ENCODE measurements at regions not wholly inside any gene's neighbourhood (a gene's known extent, or its start where the extent isn't known, plus 50 kb on each side); places are given as distances from the start of the nearest gene placed in this dataset.
A peak's percentile ranks its signal among the peaks of the same experiment; 100 is the strongest.

DNA sequence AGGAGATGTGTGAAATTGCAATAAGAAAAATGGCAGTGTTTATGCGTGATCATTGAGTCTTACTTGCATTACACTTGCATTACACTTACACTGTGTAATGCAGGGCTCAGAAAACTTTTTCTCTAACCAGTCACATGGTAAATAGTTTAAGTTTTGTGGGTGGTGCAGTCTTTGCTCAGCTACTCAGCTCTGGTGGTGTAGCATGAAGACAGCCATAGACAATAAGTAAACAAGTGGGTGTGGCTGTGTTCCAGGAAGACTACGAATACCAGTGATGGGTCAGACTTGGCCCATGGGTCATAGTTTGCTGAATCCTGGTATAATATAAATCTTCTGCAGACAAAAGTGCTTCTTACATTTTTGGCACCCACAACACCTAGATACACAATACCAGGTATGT lies 115.6 kb upstream of the CYP1B1 start:
- no peak overlapping the region for H2AFZ ChIP-seq (ENCODE audit: low read depth, low read length)
- DNase-seq (ENCODE audit: low read depth): no peak

DNA sequence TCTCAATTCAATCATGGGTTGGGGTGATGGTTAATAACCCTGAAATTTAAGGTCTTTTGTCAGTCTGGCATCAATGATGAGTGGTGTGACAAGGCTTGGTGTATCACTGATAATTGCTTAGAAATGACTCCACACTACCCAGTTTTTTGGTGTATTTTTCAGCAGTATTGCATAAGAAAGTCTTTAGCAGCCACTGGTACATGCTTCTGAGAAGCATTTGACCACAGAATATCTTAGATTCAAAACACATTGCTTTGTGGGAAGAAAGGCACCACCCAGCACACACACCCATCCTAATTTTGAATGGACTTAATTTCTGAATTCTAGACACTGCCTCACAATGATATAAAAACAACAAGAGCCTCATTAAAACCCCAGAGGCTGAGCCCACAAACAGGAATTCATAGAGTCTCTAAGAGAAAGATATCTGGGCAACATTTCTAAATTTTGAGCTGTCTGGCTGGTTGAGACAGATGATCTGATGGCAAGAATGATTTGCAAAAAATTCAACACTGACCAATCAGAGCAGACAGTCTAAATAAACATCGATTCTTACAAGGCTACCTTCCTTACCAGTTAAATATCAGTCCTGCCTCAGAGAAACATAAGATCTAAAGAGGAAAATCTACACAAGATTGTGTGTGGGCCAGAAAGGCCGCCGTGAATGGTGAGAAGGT lies 114.7 kb upstream of the CYP1B1 start:
- peak overlapping the region; percentile 92 for H3K27ac Mint-ChIP-seq (ENCODE audit: unreplicated experiment)
- DNase-seq (ENCODE audit: low read depth) (peak; percentile 98), FAIRE-seq (no peak)
- TF ChIP-seq, protein P1, sequence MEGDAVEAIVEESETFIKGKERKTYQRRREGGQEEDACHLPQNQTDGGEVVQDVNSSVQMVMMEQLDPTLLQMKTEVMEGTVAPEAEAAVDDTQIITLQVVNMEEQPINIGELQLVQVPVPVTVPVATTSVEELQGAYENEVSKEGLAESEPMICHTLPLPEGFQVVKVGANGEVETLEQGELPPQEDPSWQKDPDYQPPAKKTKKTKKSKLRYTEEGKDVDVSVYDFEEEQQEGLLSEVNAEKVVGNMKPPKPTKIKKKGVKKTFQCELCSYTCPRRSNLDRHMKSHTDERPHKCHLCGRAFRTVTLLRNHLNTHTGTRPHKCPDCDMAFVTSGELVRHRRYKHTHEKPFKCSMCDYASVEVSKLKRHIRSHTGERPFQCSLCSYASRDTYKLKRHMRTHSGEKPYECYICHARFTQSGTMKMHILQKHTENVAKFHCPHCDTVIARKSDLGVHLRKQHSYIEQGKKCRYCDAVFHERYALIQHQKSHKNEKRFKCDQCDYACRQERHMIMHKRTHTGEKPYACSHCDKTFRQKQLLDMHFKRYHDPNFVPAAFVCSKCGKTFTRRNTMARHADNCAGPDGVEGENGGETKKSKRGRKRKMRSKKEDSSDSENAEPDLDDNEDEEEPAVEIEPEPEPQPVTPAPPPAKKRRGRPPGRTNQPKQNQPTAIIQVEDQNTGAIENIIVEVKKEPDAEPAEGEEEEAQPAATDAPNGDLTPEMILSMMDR (IDR thresholded peaks at IDR 0.05; ENCODE audit: insufficient read depth, low read depth, low read length): no peak
- TF ChIP-seq EZH2 (IDR thresholded peaks at IDR 0.05; ENCODE audit: insufficient read depth, low read length): no peak
- Histone ChIP-seq H3K9me3 (ENCODE audit: insufficient read depth, low read depth, low read length) (no peaks in the 10 kb centered on the region), H3K79me2 (ENCODE audit: insufficient read depth, low read length) (no peaks in the 10 kb centered on the region), H3K4me3 (ENCODE audit: insufficient read depth, low read depth, low read length) (no peak overlapping the region), H3K9ac (ENCODE audit: low read length) (no peak overlapping the region), H3K36me3 (ENCODE audit: insufficient read depth, low read length) (no peaks in the 10 kb centered on the region), H4K20me1 (ENCODE audit: insufficient read depth, low read length) (no peaks in the 10 kb centered on the region), H2AFZ (ENCODE audit: low read depth, low read length) (no peak overlapping the region), H3K27ac (ENCODE audit: low read depth, low read length) (peak overlapping the region; percentile 37), H3K27me3 (ENCODE audit: insufficient read depth, low read length) (no peaks in the 10 kb centered on the region), H3K4me1 (ENCODE audit: insufficient read depth, low read length) (peaks cover 8% of the 10 kb centered on the region), H3K4me2 (ENCODE audit: low read length) (no peak overlapping the region)
- H3K9me3 Mint-ChIP-seq (ENCODE audit: unreplicated experiment): no peaks in the 10 kb centered on the region
- H3K27me3 Mint-ChIP-seq (ENCODE audit: low read depth, unreplicated experiment): peaks cover 2% of the 10 kb centered on the region
- H3K36me3 Mint-ChIP-seq (ENCODE audit: low read depth, unreplicated experiment): no peaks in the 10 kb centered on the region
- peaks cover 30% of the 10 kb centered on the region for H3K4me1 Mint-ChIP-seq (ENCODE audit: low read depth, unreplicated experiment)
- H3K4me3 Mint-ChIP-seq (ENCODE audit: unreplicated experiment): peak overlapping the region; percentile 10

More for the DNA sequence above, 115.6 kb upstream of the CYP1B1 start:
- no peaks in the 10 kb centered on the region for H4K20me1 ChIP-seq (ENCODE audit: insufficient read depth, low read length)
- no peak overlapping the region for H3K4me3 Mint-ChIP-seq (ENCODE audit: unreplicated experiment)
- no peak overlapping the region for H3K9ac ChIP-seq (ENCODE audit: low read length)
- H3K27ac ChIP-seq (ENCODE audit: low read depth, low read length): no peak overlapping the region
- no peaks in the 10 kb centered on the region for H3K27me3 ChIP-seq (ENCODE audit: insufficient read depth, low read length)
- no peaks in the 10 kb centered on the region for H3K9me3 Mint-ChIP-seq (ENCODE audit: unreplicated experiment)
- no peak overlapping the region for H3K4me2 ChIP-seq (ENCODE audit: low read length)
- H3K36me3 Mint-ChIP-seq (ENCODE audit: low read depth, unreplicated experiment): no peaks in the 10 kb centered on the region
- H3K36me3 ChIP-seq (ENCODE audit: insufficient read depth, low read length): no peaks in the 10 kb centered on the region
- peaks cover 8% of the 10 kb centered on the region for H3K4me1 ChIP-seq (ENCODE audit: insufficient read depth, low read length)
- peak overlapping the region; percentile 92 for H3K27ac Mint-ChIP-seq (ENCODE audit: unreplicated experiment)
- H3K4me3 ChIP-seq (ENCODE audit: insufficient read depth, low read depth, low read length): no peak overlapping the region
- H3K9me3 ChIP-seq (ENCODE audit: insufficient read depth, low read depth, low read length): no peaks in the 10 kb centered on the region
- H3K79me2 ChIP-seq (ENCODE audit: insufficient read depth, low read length): no peaks in the 10 kb centered on the region
- peaks cover 30% of the 10 kb centered on the region for H3K4me1 Mint-ChIP-seq (ENCODE audit: low read depth, unreplicated experiment)
- FAIRE-seq: no peak
- H3K27me3 Mint-ChIP-seq (ENCODE audit: low read depth, unreplicated experiment): peaks cover 2% of the 10 kb centered on the region
- TF ChIP-seq, protein P1 (IDR thresholded peaks at IDR 0.05; ENCODE audit: insufficient read depth, low read depth, low read length): no peak
- no peak for TF ChIP-seq EZH2 (IDR thresholded peaks at IDR 0.05; ENCODE audit: insufficient read depth, low read length)

DNA sequence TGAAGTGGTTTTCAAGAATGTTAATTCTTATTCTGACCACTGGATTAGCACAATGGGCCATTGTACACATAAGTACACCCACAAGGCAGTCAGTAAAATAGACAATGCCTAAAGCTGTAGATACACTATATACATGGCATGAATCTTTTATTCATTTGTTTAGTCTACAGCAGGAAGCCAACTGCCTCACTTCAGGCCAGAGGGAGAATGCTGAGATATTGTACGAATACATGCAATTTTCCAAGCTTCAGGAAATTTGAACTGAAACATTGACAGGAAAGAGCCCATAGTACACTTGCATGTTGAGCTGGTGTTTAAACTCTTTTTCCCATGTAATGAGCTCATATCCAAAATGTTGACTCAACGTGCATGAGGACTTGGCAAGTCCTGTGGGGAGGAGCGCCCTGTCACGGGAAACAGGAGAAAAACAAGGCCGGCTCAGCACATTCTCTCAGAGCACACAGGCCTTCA lies 111.6 kb upstream of the CYP1B1 start:
- peak; percentile 90 for DNase-seq (ENCODE audit: low read depth)
- Histone ChIP-seq H3K79me2 (ENCODE audit: insufficient read depth, low read length) (no peaks in the 10 kb centered on the region), H3K4me1 (ENCODE audit: insufficient read depth, low read length) (peaks cover 8% of the 10 kb centered on the region), H3K27me3 (ENCODE audit: insufficient read depth, low read length) (no peaks in the 10 kb centered on the region), H3K27ac (ENCODE audit: low read depth, low read length) (no peak overlapping the region), H3K36me3 (ENCODE audit: insufficient read depth, low read length) (no peaks in the 10 kb centered on the region), H3K9me3 (ENCODE audit: insufficient read depth, low read depth, low read length) (no peaks in the 10 kb centered on the region), H2AFZ (ENCODE audit: low read depth, low read length) (peak overlapping the region; percentile 50), H3K4me2 (ENCODE audit: low read length) (peak overlapping the region; percentile 9), H3K4me3 (ENCODE audit: insufficient read depth, low read depth, low read length) (no peak overlapping the region), H3K9ac (ENCODE audit: low read length) (no peak overlapping the region), H4K20me1 (ENCODE audit: insufficient read depth, low read length) (no peaks in the 10 kb centered on the region)
- Mint-ChIP-seq H3K9me3 (ENCODE audit: unreplicated experiment) (peaks cover 4% of the 10 kb centered on the region), H3K36me3 (ENCODE audit: low read depth, unreplicated experiment) (no peaks in the 10 kb centered on the region), H3K4me3 (ENCODE audit: unreplicated experiment) (no peak overlapping the region), H3K27me3 (ENCODE audit: low read depth, unreplicated experiment) (no peaks in the 10 kb centered on the region), H3K27ac (ENCODE audit: unreplicated experiment) (peak overlapping the region; percentile 58), H3K4me1 (ENCODE audit: low read depth, unreplicated experiment) (peaks cover 21% of the 10 kb centered on the region)
- TF ChIP-seq, protein P1 (IDR thresholded peaks at IDR 0.05; ENCODE audit: insufficient read depth, low read depth, low read length): no peak
- TF ChIP-seq EZH2 (IDR thresholded peaks at IDR 0.05; ENCODE audit: insufficient read depth, low read length): no peak
- FAIRE-seq: no peak
